Activated T-helper 17 cell treated with anti-CD3 and anti-CD28 coated beads, Interleukin-2, amount 50 U/mL, for 72 hours (primary cell): ENCODE measurements at regions not wholly inside any gene's neighbourhood (a gene's known extent, or its start where the extent isn't known, plus 50 kb on each side); places are given as distances from the start of the nearest gene placed in this dataset.

Experiments used
- ATAC-seq: fragments of 150-1000 bp; cut with Tn5 transposase; replicated peaks from 2 replicates; pipeline ENCODE4 v1.10.0; 2021; ENCODE audit warnings: mild to moderate bottlenecking, moderate library complexity
- H3K27ac Mint-ChIP-seq: one replicate; pipeline ENCODE4 v1.8.0; 2022; ENCODE audit warnings: mixed read lengths
- H3K27me3 Mint-ChIP-seq: one replicate; pipeline ENCODE4 v1.8.0; 2022; ENCODE audit warnings: mixed read lengths
- H3K36me3 Mint-ChIP-seq: one replicate; pipeline ENCODE4 v1.8.0; 2022; ENCODE audit warnings: low read depth, mild to moderate bottlenecking, mixed read lengths
- H3K4me1 Mint-ChIP-seq: one replicate; pipeline ENCODE4 v1.8.0; 2022; ENCODE audit warnings: mixed read lengths
- H3K4me3 Mint-ChIP-seq: one replicate; pipeline ENCODE4 v1.8.0; 2022; ENCODE audit warnings: mild to moderate bottlenecking, mixed read lengths
- H3K9me3 Mint-ChIP-seq: one replicate; pipeline ENCODE4 v1.8.0; 2022; ENCODE audit warnings: mixed read lengths

DNA sequence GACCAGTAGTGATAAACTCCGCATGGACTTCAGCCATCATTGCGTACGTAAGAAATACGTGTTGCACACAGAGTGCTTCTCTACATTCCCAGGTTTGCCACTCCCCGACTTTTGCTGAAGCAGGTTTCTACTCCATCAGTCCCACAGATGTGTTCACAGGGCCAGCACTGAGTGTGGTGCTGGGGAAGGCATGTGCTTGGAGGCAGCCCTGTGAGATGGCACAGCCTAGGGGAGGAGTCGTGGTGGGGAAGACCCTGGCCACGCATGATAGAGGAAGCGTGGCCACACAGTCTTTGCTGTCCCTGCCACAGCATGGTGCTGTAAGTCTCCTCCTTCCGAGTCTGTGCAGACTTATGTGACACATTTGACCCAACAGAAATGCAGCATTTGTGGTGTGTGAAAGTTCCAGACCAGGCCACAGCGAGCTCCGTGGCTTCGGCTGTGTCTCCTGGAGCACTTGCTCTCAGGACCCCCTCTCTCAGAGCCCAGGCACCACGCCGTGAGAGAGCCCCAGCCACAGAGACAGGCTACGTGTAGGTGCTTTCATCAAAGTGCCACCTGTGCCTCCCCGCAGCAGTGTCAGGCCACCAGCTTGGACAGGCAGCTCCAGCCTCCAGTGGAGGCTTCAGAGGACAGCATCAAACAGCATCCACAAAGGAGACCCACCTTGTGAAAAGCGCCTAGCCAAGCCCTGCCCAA, 197.8 kb downstream of the AUH start:
- peaks cover 12% of the 10 kb centered on the region for H3K36me3 Mint-ChIP-seq
- ATAC-seq: peak; percentile 29
- H3K4me3 Mint-ChIP-seq: peak overlapping the region; percentile 86
- H3K9me3 Mint-ChIP-seq: no peaks in the 10 kb centered on the region
- peaks cover 32% of the 10 kb centered on the region for H3K4me1 Mint-ChIP-seq
- peak overlapping the region; percentile 98 for H3K27ac Mint-ChIP-seq
- H3K27me3 Mint-ChIP-seq: no peaks in the 10 kb centered on the region
